GM21381 (cell line): ENCODE measurements at regions not wholly inside any gene's neighbourhood (a gene's known extent, or its start where the extent isn't known, plus 50 kb on each side); places are given as distances from the start of the nearest gene placed in this dataset.

Source experiments
- ATAC-seq: cut with Tn5 transposase; IDR thresholded peaks from one replicate; pipeline ENCODE4 v1.9.1; 2021; ENCODE audit warnings: mild to moderate bottlenecking, moderate library complexity; ENCODE audit not compliant: unreplicated experiment

GRCh38 chr4:13840502-13841190 is 213.1 kb upstream of the BOD1L1 start:
- ATAC-seq = no peak

- no peak for ATAC-seq
Measured at GRCh38 chr4:13844740-13845139, 217.2 kb upstream of the BOD1L1 start.

- no peak for ATAC-seq
Measured at GRCh38 chr4:13849778-13850177, 222.3 kb upstream of the BOD1L1 start.

- no peak for ATAC-seq
Measured at GRCh38 chr4:13851085-13851940, 223.8 kb upstream of the BOD1L1 start.

- no peak for ATAC-seq
Measured at GRCh38 chr4:13852411-13852810, 224.9 kb upstream of the BOD1L1 start.

GRCh38 chr4:13856387-13856786 is 228.9 kb upstream of the BOD1L1 start:
- no peak for ATAC-seq

- no peak for ATAC-seq
Measured at GRCh38 chr4:13857397-13857796, 229.9 kb upstream of the BOD1L1 start.

- no peak for ATAC-seq
Measured at GRCh38 chr4:13857800-13858199, 230.3 kb upstream of the BOD1L1 start.

- no peak for ATAC-seq
Measured at GRCh38 chr4:13859423-13859822, 231.9 kb upstream of the BOD1L1 start.

- no peak for ATAC-seq
Measured at GRCh38 chr4:13860126-13860525, 232.6 kb upstream of the BOD1L1 start.

- no peak for ATAC-seq
Measured at GRCh38 chr4:13865871-13866669, 238.5 kb upstream of the BOD1L1 start.

GRCh38 chr4:13866881-13867280 is 239.4 kb upstream of the BOD1L1 start:
- no peak for ATAC-seq

- ATAC-seq = no peak
Measured at GRCh38 chr4:13872155-13872554, 244.6 kb upstream of the BOD1L1 start.

GRCh38 chr4:13872955-13873354 is 245.4 kb upstream of the BOD1L1 start:
- ATAC-seq = no peak

- ATAC-seq = no peak
Measured at GRCh38 chr4:13875181-13875580, 247.7 kb upstream of the BOD1L1 start.

GRCh38 chr4:13876131-13876530 is 248.6 kb upstream of the BOD1L1 start:
- no peak for ATAC-seq

GRCh38 chr4:13876940-13877339 is 249.4 kb upstream of the BOD1L1 start:
- no peak for ATAC-seq

GRCh38 chr4:13877626-13878025 is 250.1 kb upstream of the BOD1L1 start:
- ATAC-seq = no peak

- ATAC-seq = no peak
Measured at GRCh38 chr4:13881892-13882291, 254.4 kb upstream of the BOD1L1 start.

- no peak for ATAC-seq
Measured at GRCh38 chr4:13887010-13887409, 259.5 kb upstream of the BOD1L1 start.

- no peak for ATAC-seq
Measured at GRCh38 chr4:13888112-13888511, 260.6 kb upstream of the BOD1L1 start.

- no peak for ATAC-seq
Measured at GRCh38 chr4:13891544-13891939, 264.0 kb upstream of the BOD1L1 start.
